Loucy (cell line): ENCODE measurements at regions not wholly inside any gene's neighbourhood (a gene's known extent, or its start where the extent isn't known, plus 50 kb on each side); places are given as distances from the start of the nearest gene placed in this dataset.

Source experiments
- H2AFZ ChIP-seq: fragments of 200-600 bp; sonication (generic); 2 replicates; pipeline ENCODE4 v1.6.0; 2016; ENCODE audit warnings: antibody characterized with exemption, mild to moderate bottlenecking, low read length, moderate library complexity
- H3F3A ChIP-seq: fragments of 200-600 bp; 2 replicates; pipeline ENCODE4 v1.6.0; 2016; ENCODE audit warnings: antibody characterized with exemption, low read depth, mild to moderate bottlenecking
- H3K27me3 ChIP-seq: fragments of 200-600 bp; sonication (generic); 2 replicates; pipeline ENCODE4 v1.6.1; 2014; ENCODE audit warnings: low read length, mild to moderate bottlenecking; ENCODE audit not compliant: insufficient read depth, poor library complexity, severe bottlenecking
- H3K36me3 ChIP-seq: fragments of 200-600 bp; sonication (generic); 2 replicates; pipeline ENCODE4 v1.6.1; 2016; ENCODE audit warnings: low read length; ENCODE audit not compliant: insufficient read depth
- H3K4me1 ChIP-seq: fragments of 200-600 bp; sonication (generic); 2 replicates; pipeline ENCODE4 v1.5.1; 2014; ENCODE audit warnings: low read length, mild to moderate bottlenecking; ENCODE audit not compliant: insufficient read depth, poor library complexity, severe bottlenecking
- H3K4me2 ChIP-seq: fragments of 200-600 bp; sonication (generic); 2 replicates; pipeline ENCODE4 v1.6.0; 2014; ENCODE audit warnings: antibody characterized with exemption, low read length, low read depth, mild to moderate bottlenecking; ENCODE audit not compliant: poor library complexity, severe bottlenecking
- H3K4me3 ChIP-seq: fragments of 200-600 bp; sonication (generic); 2 replicates; pipeline ENCODE4 v1.5.1; 2014; ENCODE audit warnings: low read length, mild to moderate bottlenecking, mixed read lengths; ENCODE audit not compliant: poor library complexity, severe bottlenecking
- H3K79me2 ChIP-seq: fragments of 200-600 bp; sonication (generic); 2 replicates; pipeline ENCODE4 v1.6.1; 2014; ENCODE audit warnings: low read length; ENCODE audit not compliant: insufficient read depth
- H3K9ac ChIP-seq: fragments of 200-600 bp; sonication (generic); 2 replicates; pipeline ENCODE4 v1.6.0; 2014; ENCODE audit warnings: mild to moderate bottlenecking, low read depth, low read length, moderate library complexity; ENCODE audit not compliant: poor library complexity, severe bottlenecking
- H3K9me2 ChIP-seq: fragments of 200-600 bp; sonication (generic); replicated peaks from 2 replicates; pipeline ENCODE4 v1.6.1; 2016; ENCODE audit warnings: low read depth, low read length, mixed read lengths
- H3K9me3 ChIP-seq: fragments of 200-600 bp; sonication (generic); 2 replicates; pipeline ENCODE4 v1.6.1; 2014; ENCODE audit warnings: mild to moderate bottlenecking, antibody characterized with exemption, low read length, low read depth; ENCODE audit not compliant: insufficient read depth
- H4K20me1 ChIP-seq: fragments of 200-600 bp; sonication (generic); 2 replicates; pipeline ENCODE4 v1.6.0; 2014; ENCODE audit warnings: antibody characterized with exemption, low read length, mild to moderate bottlenecking; ENCODE audit not compliant: insufficient read depth, poor library complexity, severe bottlenecking
- EZH2phosphoT487 ChIP-seq: fragments of 200-600 bp; IDR thresholded peaks from 2 replicates; pipeline ENCODE4 v1.6.1; 2018; ENCODE audit warnings: antibody characterized with exemption, mild to moderate bottlenecking, moderate library complexity, borderline replicate concordance
- TF ChIP-seq, protein P1 (sequence below): fragments of 200-600 bp; sonication (generic); conservative IDR thresholded peaks from 2 replicates; pipeline ENCODE4 v1.5.1; 2014; ENCODE audit warnings: mild to moderate bottlenecking, antibody characterized with exemption, low read length

DNA sequence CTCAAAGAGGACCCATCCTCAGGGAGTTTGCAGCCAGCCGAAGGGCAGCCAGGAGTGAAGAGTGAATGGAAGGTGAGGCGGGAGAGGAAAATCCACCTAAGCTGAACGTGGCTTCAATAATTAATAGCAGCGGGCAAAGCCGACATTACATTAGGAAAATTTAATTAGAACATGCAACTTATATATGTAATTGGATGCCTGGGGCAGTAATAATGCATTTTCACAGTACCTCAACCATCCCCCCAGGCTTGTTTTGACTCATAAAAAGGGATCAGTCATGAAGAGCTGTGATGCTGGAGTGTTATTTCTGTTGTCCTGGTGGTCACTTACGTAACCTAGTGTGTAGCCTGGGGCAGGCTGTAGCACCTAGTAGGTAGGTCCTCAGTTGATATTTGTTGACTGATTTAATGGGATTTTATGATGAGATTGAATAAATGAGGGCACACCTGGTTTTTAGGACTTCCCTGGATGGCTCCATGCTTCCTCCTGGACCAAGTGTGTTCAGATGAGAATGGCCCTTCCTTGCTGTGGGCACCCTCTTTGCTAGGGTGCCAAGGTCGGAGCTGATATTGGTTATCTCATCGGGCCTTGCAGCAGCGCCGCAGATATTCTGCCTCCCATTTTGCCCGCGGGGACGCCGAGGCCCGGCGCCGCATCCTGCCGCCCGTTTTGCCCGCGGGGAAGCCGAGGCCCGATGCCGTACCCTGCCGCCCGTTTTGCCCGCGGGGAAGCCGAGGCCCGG is 128.8 kb downstream of the CDH26 start:
- Histone ChIP-seq H4K20me1 (no peaks in the 10 kb centered on the region), H3K4me1 (no peaks in the 10 kb centered on the region), H3K4me2 (no peak overlapping the region), H3K79me2 (no peaks in the 10 kb centered on the region), H3K9me3 (no peaks in the 10 kb centered on the region), H2AFZ (no peak overlapping the region), H3K36me3 (no peaks in the 10 kb centered on the region), H3F3A (no peaks in the 10 kb centered on the region), H3K27me3 (no peaks in the 10 kb centered on the region), H3K9ac (no peak overlapping the region), H3K9me2 (no peaks in the 10 kb centered on the region), H3K4me3 (no peak overlapping the region)
- TF ChIP-seq, protein P1, sequence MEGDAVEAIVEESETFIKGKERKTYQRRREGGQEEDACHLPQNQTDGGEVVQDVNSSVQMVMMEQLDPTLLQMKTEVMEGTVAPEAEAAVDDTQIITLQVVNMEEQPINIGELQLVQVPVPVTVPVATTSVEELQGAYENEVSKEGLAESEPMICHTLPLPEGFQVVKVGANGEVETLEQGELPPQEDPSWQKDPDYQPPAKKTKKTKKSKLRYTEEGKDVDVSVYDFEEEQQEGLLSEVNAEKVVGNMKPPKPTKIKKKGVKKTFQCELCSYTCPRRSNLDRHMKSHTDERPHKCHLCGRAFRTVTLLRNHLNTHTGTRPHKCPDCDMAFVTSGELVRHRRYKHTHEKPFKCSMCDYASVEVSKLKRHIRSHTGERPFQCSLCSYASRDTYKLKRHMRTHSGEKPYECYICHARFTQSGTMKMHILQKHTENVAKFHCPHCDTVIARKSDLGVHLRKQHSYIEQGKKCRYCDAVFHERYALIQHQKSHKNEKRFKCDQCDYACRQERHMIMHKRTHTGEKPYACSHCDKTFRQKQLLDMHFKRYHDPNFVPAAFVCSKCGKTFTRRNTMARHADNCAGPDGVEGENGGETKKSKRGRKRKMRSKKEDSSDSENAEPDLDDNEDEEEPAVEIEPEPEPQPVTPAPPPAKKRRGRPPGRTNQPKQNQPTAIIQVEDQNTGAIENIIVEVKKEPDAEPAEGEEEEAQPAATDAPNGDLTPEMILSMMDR: no peak
- no peak for TF ChIP-seq EZH2phosphoT487

DNA sequence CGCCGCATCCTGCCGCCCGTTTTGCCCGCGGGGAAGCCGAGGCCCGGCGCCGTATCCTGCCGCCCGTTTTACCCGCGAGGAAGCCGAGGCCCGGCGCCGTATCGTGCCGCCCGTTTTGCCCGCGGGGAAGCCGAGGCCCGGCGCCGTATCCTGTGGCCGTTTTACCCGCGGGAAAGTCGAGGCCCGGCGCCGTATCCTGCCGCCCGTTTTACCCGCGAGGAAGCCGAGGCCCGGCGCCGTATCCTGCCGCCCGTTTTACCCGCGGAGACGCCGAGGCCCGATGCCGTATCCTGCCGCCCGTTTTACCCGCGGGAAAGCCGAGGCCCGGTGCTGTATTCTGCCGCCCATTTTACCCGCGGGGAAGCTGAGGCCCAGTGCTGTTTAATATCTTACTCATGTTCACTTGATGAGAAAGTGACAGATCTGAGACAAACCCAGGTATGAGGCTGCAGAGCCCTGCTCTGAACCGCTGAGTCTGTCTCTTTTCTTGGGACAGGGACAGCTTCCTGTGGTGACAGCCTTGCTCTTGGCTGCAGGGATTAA is 129.4 kb downstream of the CDH26 start:
- Histone ChIP-seq H3K27me3 (no peaks in the 10 kb centered on the region), H4K20me1 (no peaks in the 10 kb centered on the region), H3K9me3 (peaks cover 4% of the 10 kb centered on the region; the same call in 1 of the 2 replicates), H3K9me2 (no peaks in the 10 kb centered on the region), H3K4me3 (no peak overlapping the region), H3K9ac (no peak overlapping the region), H3K4me2 (no peak overlapping the region), H3K36me3 (no peaks in the 10 kb centered on the region; the same call in 1 of the 2 replicates), H3F3A (no peaks in the 10 kb centered on the region), H2AFZ (no peak overlapping the region), H3K79me2 (no peaks in the 10 kb centered on the region), H3K4me1 (no peaks in the 10 kb centered on the region)
- TF ChIP-seq, protein P1: no peak
- no peak for TF ChIP-seq EZH2phosphoT487

DNA sequence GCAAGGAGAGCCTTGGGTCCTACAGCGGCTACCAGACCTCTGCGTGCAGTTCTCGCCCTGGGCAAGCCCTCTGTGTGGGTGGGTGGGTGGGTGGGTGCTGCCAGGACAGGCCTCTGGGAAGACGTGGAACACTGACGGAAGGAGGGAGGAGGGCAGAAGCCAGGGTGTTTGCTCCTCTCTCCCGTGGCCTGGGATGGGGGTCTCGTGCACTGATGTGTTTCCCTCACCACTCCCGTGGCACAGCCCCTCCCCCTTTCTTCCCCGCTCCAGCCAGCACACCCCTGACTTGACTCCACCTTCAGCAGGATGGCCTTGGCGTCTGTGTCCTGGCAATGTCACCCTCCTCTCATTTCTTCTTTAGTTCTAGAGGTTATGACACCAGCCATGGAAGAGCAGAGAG is 130.0 kb downstream of the CDH26 start:
- Histone ChIP-seq H3F3A (no peaks in the 10 kb centered on the region), H3K9me3 (peaks cover 9% of the 10 kb centered on the region; the same call in 1 of the 2 replicates), H3K9me2 (no peaks in the 10 kb centered on the region), H3K4me3 (no peak overlapping the region), H3K9ac (no peak overlapping the region), H3K27me3 (no peaks in the 10 kb centered on the region), H4K20me1 (no peaks in the 10 kb centered on the region), H3K79me2 (no peaks in the 10 kb centered on the region), H2AFZ (no peak overlapping the region), H3K4me2 (no peak overlapping the region), H3K4me1 (no peaks in the 10 kb centered on the region), H3K36me3 (no peaks in the 10 kb centered on the region; the same call in 1 of the 2 replicates)
- TF ChIP-seq EZH2phosphoT487: no peak
- TF ChIP-seq, protein P1: no peak
